Liver (tissue), 8 donors: ENCODE measurements at regions not wholly inside any gene's neighbourhood (a gene's known extent, or its start where the extent isn't known, plus 50 kb on each side); places are given as distances from the start of the nearest gene placed in this dataset.

Experiments used
- DNase-seq: peaks from one replicate; pipeline ENCODE4 v3.0.0-alpha.2; 2017; ENCODE audit warnings: low spot score
- H3K27ac ChIP-seq, 2 donors: one replicate each; pipeline ENCODE4 v1.7.0; 2013; ENCODE audit warnings: inconsistent platforms in 2 of 2, low read length in 2 of 2, control low read depth in 1 of 2, low read depth in 1 of 2, mild to moderate bottlenecking in 1 of 2
- H3K27me3 ChIP-seq, 4 donors: one replicate each; pipeline versions ENCODE4 v1.6.1 to v1.7.0; 2013; ENCODE audit warnings: low read length in 3 of 4, inconsistent platforms in 1 of 4, mild to moderate bottlenecking in 1 of 4, moderate library complexity in 1 of 4; ENCODE audit not compliant: control insufficient read depth in 4 of 4, insufficient read depth in 4 of 4
- H3K36me3 ChIP-seq, 4 donors: one replicate each; pipeline versions ENCODE4 v1.6.1 to v1.7.0; 2013; ENCODE audit warnings: low read length in 3 of 4, mild to moderate bottlenecking in 3 of 4, low read depth in 1 of 4, moderate library complexity in 1 of 4; ENCODE audit not compliant: control insufficient read depth in 4 of 4, insufficient read depth in 3 of 4
- H3K4me1 ChIP-seq, 4 donors: one replicate each; pipeline versions ENCODE4 v1.6.1 to v1.7.0; 2013; ENCODE audit warnings: low read length in 3 of 4, mild to moderate bottlenecking in 3 of 4, moderate library complexity in 1 of 4; ENCODE audit not compliant: control insufficient read depth in 4 of 4, insufficient read depth in 4 of 4
- H3K4me3 ChIP-seq, 3 donors: one replicate each; pipeline versions ENCODE4 v1.6.1 to v1.7.0; 2013; ENCODE audit warnings: low read length in 3 of 3, control low read depth in 1 of 3, low read depth in 1 of 3, mild to moderate bottlenecking in 1 of 3
- H3K9ac ChIP-seq, 2 donors: one replicate each; pipeline ENCODE4 v1.7.0; 2013; ENCODE audit warnings: low read length in 2 of 2, mild to moderate bottlenecking in 2 of 2, moderate library complexity in 2 of 2, control low read depth in 1 of 2, low read depth in 1 of 2
- H3K9me3 ChIP-seq, 4 donors: one replicate each; pipeline versions ENCODE4 v1.6.1 to v1.7.0; 2013; ENCODE audit warnings: low read length in 3 of 4; ENCODE audit not compliant: control insufficient read depth in 4 of 4
- ATF3 ChIP-seq: IDR thresholded peaks from 2 replicates; pipeline ENCODE4 v1.6.1; 2016; ENCODE audit warnings: antibody characterized with exemption
- EGR1 ChIP-seq, 2 donors: IDR thresholded peaks; 2 replicates each; pipeline ENCODE4 v1.6.1; 2016 to 2018; ENCODE audit warnings: antibody characterized with exemption in 2 of 2, low read depth in 2 of 2
- FOXA1 ChIP-seq: IDR thresholded peaks from 2 replicates; pipeline ENCODE4 v1.6.1; 2016; ENCODE audit warnings: antibody characterized with exemption
- FOXA2 ChIP-seq: IDR thresholded peaks from 2 replicates; pipeline ENCODE4 v1.6.1; 2016; ENCODE audit warnings: antibody characterized with exemption
- GABPA ChIP-seq, 2 donors: IDR thresholded peaks in 1 of 2; conservative IDR thresholded peaks in 1 of 2; 2 replicates each; pipeline ENCODE4 v1.6.1; 2016; ENCODE audit warnings: antibody characterized with exemption in 2 of 2, mild to moderate bottlenecking in 1 of 2, moderate library complexity in 1 of 2
- HNF4A ChIP-seq, 2 donors: conservative IDR thresholded peaks; 2 replicates each; pipeline ENCODE4 v1.6.1; 2016; ENCODE audit warnings: antibody characterized with exemption in 2 of 2, mild to moderate bottlenecking in 2 of 2
- HNF4G ChIP-seq: IDR thresholded peaks from 2 replicates; pipeline ENCODE4 v1.6.1; 2016; ENCODE audit warnings: antibody characterized with exemption
- JUND ChIP-seq, 2 donors: IDR thresholded peaks; 2 replicates each; pipeline ENCODE4 v1.6.1; 2016; ENCODE audit warnings: antibody characterized with exemption in 2 of 2
- NR2F2 ChIP-seq: IDR thresholded peaks from 2 replicates; pipeline ENCODE4 v1.6.1; 2016; ENCODE audit warnings: antibody characterized with exemption
- RAD21 ChIP-seq, 2 donors: IDR thresholded peaks; 2 replicates each; pipeline ENCODE4 v1.6.1; 2016; ENCODE audit warnings: antibody characterized with exemption in 2 of 2, mild to moderate bottlenecking in 2 of 2
- REST ChIP-seq: IDR thresholded peaks from 2 replicates; pipeline ENCODE4 v1.6.1; 2016; ENCODE audit warnings: antibody characterized with exemption, mild to moderate bottlenecking
- RXRA ChIP-seq, 2 donors: IDR thresholded peaks; 2 replicates each; pipeline ENCODE4 v1.6.1; 2017 to 2018; ENCODE audit warnings: antibody characterized with exemption in 2 of 2, mild to moderate bottlenecking in 1 of 2
- SP1 ChIP-seq: IDR thresholded peaks from 2 replicates; pipeline ENCODE4 v1.6.1; 2018; ENCODE audit warnings: antibody characterized with exemption, mild to moderate bottlenecking
- TAF1 ChIP-seq: conservative IDR thresholded peaks from 2 replicates; pipeline ENCODE4 v1.6.1; 2016; ENCODE audit warnings: antibody characterized with exemption, mild to moderate bottlenecking
- YY1 ChIP-seq: IDR thresholded peaks from 2 replicates; pipeline ENCODE4 v1.6.1; 2016; ENCODE audit warnings: antibody characterized with exemption, mild to moderate bottlenecking
- WGBS: extraction: QIAGEN DNeasy Blood & Tissue Kit; methylation state at CpG from one replicate; pipeline ENCODE4 v1.1.7; 2013; 5-methylcytosine and 5-hydroxymethylcytosine counted together
- TF ChIP-seq, protein P1 (sequence below): IDR thresholded peaks from 2 replicates; pipeline ENCODE4 v1.6.1; 2016; ENCODE audit warnings: antibody characterized with exemption
- TF ChIP-seq, protein P2 (sequence below): fragments of 150-350 bp; IDR thresholded peaks from 2 replicates; pipeline ENCODE4 v1.5.1; 2017; ENCODE audit warnings: improper control_type of control experiment, low read depth, low read length; ENCODE audit not compliant: missing input control
- TF ChIP-seq, protein P3 (sequence below): IDR thresholded peaks from 2 replicates; pipeline ENCODE4 v1.6.1; 2016; ENCODE audit warnings: antibody characterized with exemption
- donor health status: healthy.
- donor health status: healthy.
- donor health status: healthy.
- donor health status: healthy.
- donor health status: healthy.

DNA sequence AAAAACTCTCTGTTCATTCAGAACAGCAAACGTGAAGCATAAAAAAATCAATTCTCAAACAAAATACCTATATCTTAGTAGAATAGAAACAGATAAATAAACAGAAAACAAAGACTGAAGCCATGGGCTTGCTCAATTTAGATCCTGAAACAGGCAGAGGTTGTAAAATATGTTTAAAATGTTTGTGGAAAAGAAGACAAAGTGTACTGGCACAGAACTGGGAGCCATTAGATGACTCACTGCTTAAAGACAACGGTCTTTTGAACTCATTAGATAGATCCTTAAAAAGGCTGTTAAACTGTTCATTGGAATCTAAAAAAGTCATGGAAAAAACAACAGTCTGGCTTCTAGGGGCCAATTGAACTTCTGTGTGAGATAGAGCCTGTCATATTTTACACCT lies 247.0 kb upstream of the NDST4 start:
- TF ChIP-seq FOXA1 (no peak), SP1 (no peak), RAD21 (IDR thresholded peaks at IDR 0.05) (no peak), GABPA (IDR thresholded peaks at IDR 0.05 in 1 of 2, conservative IDR thresholded peaks at IDR 0.05 in 1 of 2) (no peak)
- TF ChIP-seq, protein P1, sequence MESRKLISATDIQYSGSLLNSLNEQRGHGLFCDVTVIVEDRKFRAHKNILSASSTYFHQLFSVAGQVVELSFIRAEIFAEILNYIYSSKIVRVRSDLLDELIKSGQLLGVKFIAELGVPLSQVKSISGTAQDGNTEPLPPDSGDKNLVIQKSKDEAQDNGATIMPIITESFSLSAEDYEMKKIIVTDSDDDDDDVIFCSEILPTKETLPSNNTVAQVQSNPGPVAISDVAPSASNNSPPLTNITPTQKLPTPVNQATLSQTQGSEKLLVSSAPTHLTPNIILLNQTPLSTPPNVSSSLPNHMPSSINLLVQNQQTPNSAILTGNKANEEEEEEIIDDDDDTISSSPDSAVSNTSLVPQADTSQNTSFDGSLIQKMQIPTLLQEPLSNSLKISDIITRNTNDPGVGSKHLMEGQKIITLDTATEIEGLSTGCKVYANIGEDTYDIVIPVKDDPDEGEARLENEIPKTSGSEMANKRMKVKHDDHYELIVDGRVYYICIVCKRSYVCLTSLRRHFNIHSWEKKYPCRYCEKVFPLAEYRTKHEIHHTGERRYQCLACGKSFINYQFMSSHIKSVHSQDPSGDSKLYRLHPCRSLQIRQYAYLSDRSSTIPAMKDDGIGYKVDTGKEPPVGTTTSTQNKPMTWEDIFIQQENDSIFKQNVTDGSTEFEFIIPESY: no peak
- Histone ChIP-seq H3K9ac (no peak overlapping the region), H3K27ac (no peak overlapping the region), H3K4me3 (no peak overlapping the region), H3K27me3 (no peaks in the 10 kb centered on the region), H3K4me1 (no peaks in the 10 kb centered on the region), H3K9me3 (peaks cover 0 to 9% (median 0%) of the 10 kb centered on the region in 4 donors), H3K36me3 (no peaks in the 10 kb centered on the region)
- 55% methylated on average over 2 of the region's 2 CpGs for WGBS
- DNase-seq: no peak

DNA sequence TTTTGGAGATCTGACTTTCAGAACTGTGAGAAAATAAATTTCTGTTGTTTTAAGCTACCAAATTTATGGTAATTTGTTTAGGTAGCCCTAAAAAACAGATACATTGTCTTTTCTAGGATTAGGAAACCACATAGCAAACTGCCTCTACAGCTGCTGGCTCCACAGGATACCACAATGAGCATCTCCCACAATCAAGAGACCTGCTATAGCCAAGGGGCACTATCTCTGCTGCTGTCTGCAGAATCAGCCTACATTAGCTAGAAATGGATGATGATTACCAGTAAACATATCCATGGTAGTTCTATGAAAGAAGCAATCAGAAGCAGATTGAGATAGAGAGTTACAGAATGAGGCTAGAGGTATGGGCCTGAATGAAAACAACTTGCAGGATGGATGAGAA lies 244.4 kb upstream of the NDST4 start:
- no peak for TF ChIP-seq EGR1 (IDR thresholded peaks at IDR 0.05; ENCODE audit: low read depth in 2 of 2)
- TF ChIP-seq RXRA (IDR thresholded peaks at IDR 0.05): no peak
- no peak for TF ChIP-seq GABPA (IDR thresholded peaks at IDR 0.05 in 1 of 2, conservative IDR thresholded peaks at IDR 0.05 in 1 of 2)
- no peak for TF ChIP-seq FOXA2
- TF ChIP-seq TAF1: no peak
- no peak for TF ChIP-seq ATF3
- no peak for TF ChIP-seq FOXA1
- TF ChIP-seq NR2F2: no peak
- TF ChIP-seq, protein P2, sequence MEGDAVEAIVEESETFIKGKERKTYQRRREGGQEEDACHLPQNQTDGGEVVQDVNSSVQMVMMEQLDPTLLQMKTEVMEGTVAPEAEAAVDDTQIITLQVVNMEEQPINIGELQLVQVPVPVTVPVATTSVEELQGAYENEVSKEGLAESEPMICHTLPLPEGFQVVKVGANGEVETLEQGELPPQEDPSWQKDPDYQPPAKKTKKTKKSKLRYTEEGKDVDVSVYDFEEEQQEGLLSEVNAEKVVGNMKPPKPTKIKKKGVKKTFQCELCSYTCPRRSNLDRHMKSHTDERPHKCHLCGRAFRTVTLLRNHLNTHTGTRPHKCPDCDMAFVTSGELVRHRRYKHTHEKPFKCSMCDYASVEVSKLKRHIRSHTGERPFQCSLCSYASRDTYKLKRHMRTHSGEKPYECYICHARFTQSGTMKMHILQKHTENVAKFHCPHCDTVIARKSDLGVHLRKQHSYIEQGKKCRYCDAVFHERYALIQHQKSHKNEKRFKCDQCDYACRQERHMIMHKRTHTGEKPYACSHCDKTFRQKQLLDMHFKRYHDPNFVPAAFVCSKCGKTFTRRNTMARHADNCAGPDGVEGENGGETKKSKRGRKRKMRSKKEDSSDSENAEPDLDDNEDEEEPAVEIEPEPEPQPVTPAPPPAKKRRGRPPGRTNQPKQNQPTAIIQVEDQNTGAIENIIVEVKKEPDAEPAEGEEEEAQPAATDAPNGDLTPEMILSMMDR: no peak
- no peak for TF ChIP-seq REST
- no peak for TF ChIP-seq YY1
- TF ChIP-seq RAD21 (IDR thresholded peaks at IDR 0.05): no peak
- TF ChIP-seq SP1: no peak
- TF ChIP-seq HNF4G: no peak
- TF ChIP-seq, protein P1: no peak
- TF ChIP-seq JUND (IDR thresholded peaks at IDR 0.05): no peak
- no peak for TF ChIP-seq HNF4A (conservative IDR thresholded peaks at IDR 0.05)
- TF ChIP-seq, protein P3, sequence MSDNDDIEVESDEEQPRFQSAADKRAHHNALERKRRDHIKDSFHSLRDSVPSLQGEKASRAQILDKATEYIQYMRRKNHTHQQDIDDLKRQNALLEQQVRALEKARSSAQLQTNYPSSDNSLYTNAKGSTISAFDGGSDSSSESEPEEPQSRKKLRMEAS: no peak
- no peaks in the 10 kb centered on the region for H3K36me3 ChIP-seq
- DNase-seq: no peak
- no peaks in the 10 kb centered on the region for H3K4me1 ChIP-seq
- no peak overlapping the region for H3K9ac ChIP-seq
- no peak overlapping the region for H3K4me3 ChIP-seq
- H3K27ac ChIP-seq: no peak overlapping the region
- H3K27me3 ChIP-seq: no peaks in the 10 kb centered on the region
- H3K9me3 ChIP-seq: peaks cover 0 to 15% (median 5%) of the 10 kb centered on the region in 4 donors
